GM21528 (cell line): ENCODE measurements at regions not wholly inside any gene's neighbourhood (a gene's known extent, or its start where the extent isn't known, plus 50 kb on each side); places are given as distances from the start of the nearest gene placed in this dataset.
"Not testable (repeated sequence)": the region's sequence is repeated elsewhere in the genome, so short reads cannot be mapped to it uniquely, and the experiment has no call there.

Experiments
- ATAC-seq: cut with Tn5 transposase; IDR thresholded peaks from one replicate; pipeline ENCODE4 v1.9.1; 2021; ENCODE audit warnings: mild to moderate bottlenecking, moderate library complexity; ENCODE audit not compliant: unreplicated experiment, low FRiP score

DNA sequence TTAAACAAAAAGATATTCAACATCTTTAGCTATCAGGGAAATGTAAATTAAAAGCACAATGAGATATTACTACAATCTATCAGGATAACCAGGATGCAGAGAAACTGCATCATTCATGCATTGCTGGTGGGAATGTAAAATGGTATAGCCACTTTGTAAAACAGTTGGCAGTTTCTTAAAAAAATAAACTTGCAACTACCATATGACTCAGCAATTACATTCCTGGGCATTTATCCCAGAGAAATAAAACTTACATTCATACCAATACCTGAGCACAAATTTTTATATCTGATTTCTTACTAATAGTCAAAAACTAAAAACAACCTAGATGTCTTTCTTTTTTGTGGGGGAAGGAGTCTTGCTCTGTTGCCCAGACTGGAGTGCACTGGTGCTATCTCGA, 190.3 kb upstream of the TAB2 start:
- ATAC-seq: no peak

DNA sequence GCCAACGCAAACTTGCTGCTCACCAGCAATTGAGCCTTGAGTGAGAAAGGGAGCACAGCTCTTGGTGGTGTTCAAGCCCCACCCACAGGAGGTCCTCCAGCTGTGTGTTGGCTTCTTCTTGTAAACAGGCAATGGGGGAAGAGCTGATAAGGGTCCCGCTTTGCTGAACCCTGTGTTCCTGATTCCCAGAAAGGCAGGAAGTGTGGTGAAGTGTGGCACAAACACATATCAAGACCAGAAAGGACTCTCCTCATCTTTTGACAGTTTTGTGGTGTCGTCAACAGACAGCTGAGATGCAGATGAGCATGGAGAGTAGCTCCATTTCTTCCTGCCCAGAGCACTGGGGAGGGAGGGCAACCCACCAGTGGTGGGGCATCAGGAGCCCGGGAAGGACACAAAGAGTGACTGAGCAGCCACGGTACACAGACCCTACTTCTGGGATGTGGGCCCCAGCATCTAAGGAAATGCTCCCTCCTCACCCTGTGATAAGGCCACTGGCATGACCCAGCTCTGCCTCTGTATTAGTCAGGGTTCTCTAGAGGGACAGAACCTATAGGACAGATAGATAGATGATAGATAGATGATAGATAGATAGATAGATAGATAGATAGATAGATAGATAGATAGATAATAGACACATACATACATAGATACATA, 188.9 kb upstream of the TAB2 start:
- no peak for ATAC-seq

DNA sequence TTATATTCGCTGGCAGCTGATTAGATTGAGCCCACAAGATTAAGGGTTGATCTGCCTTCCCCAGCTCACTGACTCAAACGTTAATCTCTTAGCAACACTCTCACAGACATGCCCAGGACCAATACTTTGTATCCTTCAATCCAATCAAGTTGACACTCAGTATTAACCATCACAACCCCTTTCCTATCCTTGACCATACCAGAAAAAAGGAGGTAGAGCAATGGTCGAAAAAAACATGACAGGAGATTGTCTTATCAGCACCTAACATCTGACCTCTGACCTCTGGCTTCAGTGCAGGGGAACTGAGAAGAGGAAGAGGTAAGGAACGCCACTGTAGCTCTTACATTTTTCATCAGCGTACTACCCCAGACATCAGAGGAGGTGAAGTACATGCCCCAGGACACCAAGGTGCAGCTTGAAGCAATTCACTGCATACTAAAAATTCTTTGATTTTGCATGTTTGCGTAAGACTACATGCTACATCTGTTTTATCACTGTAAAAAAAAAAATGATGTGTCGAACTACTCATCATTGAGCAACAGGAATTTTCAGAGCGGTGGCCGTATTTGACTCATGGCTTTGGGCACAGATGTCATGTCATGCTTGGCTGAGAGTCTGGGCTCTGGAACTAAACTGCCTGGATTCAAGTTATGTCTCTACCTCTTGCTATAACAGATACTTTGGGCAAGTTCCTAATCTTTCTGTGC, 188.0 kb upstream of the TAB2 start:
- no peak for ATAC-seq

DNA sequence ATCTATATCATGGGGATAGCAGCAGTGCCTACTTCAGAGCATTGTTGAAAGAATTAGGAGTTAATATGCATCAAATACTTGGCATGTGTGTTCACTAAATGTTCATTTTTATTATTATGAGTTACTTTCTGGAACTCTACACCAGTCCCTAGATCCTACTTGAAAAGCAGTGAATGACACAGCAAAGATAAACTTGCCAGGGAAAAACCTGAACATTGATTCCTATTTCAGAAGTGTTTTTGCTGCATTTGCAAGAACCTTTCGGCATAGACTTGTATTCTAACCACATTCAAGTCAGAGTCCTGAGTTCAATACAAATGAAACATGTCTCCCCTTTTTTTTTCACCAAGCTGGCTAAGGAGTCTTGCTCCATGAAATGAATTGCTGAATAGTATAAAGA, 187.4 kb upstream of the TAB2 start:
- ATAC-seq: no peak

DNA sequence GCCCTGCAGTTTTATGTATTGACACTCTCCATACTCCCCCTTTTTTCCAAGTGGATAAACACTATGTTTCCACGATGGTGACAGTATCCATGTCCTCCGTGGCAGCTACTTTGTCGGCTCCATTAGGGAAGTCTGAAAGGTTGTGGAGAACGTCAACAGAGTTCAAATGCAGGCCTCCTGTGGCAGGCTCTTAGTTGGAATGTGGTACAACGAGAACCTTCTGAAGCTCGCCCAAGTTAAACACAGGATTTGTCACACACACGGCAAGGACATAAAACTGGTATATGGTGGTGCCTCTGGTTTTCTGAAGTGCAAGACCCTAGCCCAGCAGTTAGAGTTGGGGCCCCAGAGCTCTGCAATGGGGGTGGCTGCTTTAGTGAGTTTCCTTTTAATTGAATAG, 187.0 kb upstream of the TAB2 start:
- ATAC-seq: no peak

DNA sequence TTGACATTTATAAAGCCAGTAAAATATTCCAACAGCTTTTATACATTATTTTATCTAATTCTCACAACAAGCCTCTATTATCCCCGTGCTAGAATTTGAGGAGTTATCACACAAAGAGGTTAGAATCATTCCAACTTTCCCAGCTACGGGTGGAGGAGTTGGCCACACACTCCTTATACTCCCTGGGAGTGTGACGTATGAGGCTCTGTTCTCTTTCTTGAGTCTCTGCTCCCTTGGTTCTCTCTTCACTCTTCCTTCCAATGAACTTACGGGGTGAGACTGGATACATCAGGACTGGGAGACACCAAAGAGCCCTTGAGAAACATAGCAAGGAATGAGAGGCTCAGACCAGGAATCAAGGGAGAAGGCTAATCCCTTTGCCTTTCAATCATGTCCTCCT, 185.6 kb upstream of the TAB2 start:
- no peak for ATAC-seq

DNA sequence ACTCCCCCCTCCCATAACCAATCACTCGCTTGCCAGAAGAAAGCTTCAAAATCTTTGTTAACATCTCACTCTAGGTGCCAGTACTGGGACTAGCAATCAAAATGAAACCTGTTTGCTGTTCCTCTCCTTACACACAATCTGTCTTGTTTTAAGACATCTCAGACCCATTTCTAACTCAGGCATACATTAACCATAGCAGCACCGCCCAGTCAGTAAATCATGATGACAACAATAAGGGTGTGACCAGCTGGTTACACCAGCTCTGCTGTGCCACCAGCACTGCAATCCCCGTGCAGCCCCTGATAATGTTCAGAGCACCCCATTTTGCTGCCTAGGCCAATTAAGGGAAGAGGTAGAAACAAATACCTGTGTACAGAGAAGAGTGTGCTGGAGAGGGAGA, 185.2 kb upstream of the TAB2 start:
- no peak for ATAC-seq

DNA sequence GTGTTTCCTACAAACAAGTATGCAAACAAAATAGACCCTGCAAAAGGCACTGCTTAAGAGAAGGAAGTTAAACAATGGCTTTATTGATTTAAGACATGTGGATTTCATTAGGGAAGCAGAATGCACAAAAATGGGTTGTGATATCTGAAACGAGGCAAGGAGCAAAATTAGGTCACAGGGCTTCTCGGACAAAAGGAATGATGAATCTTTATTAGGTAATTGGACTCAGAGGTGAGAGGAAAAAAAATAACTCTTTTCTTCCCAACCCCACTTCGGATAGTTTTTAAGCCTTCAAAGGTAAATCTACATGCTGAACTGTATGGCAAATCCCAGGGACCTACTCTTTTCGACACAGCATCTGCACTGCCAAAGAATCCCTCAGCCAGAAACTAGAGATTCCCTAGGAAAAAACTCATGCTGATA, 183.0 kb upstream of the TAB2 start:
- ATAC-seq: no peak

DNA sequence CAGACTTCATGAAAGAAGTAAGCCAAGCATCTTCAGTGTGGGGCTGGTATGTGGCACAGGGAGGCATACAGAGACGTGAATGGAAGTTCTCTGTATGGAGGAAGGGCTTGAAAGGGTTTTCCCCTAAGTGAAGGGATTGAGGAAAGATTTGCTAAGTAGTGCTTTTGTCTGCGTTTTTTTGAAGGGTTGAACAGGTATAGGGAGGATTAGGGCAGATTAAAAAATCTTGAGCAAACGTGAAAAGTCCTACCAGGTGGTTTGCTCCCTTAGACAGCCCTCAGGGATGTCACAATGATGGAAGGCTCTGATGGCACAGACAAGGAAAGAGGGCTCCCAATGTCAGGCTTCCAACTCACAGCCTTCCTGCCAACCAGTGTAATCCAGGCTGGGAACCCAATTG, 181.7 kb upstream of the TAB2 start:
- no peak for ATAC-seq

DNA sequence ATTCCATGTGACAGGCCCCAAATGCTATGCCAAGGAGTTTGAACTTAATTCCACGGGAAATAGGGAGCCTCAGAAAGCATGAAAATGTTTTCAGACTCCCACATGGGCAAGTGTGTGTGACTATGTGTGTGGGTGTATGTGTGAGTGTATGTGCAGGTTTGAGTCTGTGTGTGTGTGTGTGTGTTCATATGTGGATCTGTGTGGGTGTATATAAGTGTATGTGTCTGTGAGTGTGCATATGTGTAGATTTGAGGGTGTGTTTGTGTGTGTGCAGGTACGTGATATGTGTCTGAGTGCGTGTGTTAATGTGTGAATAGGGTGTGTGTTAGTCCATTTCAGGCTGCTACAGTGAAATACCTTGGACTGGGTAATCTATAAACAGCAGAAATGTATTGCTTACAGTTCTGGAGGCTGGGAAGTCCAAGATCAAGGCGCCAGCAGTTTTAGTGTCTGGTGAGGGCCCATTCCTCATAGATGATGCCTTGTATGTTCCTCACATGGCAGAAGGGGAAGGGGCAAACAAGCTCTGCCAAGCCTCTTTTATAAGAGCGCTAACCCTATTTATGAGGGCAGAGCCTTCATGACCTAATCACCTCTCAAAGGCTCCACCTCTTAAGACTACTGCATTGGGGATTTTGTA, 181.1 kb upstream of the TAB2 start:
- no peak for ATAC-seq

DNA sequence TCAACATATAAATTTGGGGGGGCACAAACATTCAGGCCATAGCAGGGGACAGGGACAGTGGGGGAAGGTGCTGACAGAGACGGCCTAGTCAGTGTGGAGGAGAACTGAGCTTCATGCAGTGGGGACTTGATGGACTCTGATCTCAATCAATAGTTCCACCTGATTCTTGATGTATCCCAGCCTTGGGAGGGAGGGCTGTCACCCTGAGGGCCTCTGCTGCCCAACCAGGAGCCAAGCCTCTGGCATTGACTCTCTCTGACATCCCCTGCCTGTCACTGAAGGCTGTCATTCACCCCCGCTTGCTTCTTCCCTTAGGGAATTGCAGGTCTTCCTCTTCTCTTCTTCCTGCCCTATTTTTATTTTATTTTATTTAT, 180.6 kb upstream of the TAB2 start:
- ATAC-seq: no peak

DNA sequence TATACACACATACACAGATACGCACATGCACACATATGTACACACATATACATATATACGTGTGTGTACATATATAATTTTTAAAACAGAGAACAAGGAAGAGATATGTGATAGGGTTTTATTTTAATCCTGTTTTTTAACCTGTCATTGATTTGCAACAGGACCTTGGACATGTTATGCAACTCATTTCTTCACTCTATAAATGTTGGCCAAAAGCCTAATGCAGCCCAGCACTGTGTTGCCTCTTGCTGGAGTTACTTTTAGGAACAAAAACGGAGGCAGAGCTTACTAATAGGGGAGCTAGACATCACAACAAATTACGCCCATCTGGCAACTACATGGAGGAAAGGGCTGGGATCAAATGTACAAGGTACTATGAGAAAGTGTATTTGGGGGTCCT, 179.9 kb upstream of the TAB2 start:
- ATAC-seq: no peak

DNA sequence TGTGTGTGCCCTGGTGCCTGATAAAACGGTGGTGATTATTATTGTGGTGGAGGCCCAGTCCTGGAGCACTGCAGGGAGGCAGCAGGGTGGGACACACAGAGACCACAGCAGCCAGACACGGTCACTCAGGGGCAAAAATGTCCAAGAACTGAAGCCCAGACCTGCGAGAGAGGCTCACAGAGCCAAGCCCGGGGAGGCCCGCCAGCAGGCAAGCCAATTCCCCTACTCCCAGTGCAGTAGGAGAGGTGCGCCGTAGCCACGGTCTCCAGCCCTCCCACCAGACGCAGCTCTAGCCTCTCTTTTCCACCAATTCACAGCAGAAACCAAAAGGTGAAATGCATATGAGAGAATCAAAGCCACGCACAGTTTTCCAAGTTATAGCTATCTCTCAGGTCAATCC, 179.4 kb upstream of the TAB2 start:
- no peak for ATAC-seq

DNA sequence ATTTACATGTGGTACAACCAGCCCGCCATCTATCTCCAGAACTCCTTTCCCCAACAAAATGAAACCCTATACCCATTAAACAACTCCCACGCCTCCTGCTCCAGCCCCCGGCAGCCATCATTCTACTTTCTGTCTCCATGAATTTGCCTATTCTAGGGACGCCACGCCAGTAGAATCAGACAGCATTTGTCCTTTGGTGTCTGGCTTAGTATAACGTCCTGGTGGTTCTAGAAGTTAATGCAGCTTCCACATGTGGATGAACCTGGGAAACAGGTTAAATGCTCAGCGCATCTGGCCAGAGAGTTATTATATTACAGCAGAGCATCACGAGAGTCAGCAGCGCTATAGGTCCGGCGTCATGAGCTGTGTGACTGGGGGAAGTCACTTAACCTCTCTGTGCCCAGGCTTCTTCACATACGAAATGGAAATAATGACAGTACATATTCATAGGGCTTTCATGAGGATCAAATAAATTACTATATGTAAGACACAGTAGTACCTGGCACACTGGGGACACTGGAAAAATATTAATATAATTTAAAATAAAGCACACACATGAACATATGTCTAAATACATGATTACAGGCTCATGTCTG, 178.7 kb upstream of the TAB2 start:
- ATAC-seq: no peak

DNA sequence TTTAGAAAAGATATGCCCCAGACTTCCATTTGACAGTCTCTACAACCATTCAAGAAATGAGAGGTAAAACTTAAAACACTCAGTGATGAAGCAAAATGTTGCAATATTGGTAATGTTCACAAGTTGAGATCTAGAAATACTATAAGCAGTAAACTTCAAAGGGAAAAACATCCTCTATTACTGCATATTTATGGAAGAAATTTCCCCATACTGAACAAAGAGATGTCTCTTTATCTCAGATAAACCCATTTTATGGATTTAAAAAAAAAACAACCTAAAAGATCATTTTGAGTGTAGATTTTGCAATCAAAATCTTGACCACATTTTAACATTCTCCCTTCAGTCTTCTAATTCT, 177.8 kb upstream of the TAB2 start:
- no peak for ATAC-seq

DNA sequence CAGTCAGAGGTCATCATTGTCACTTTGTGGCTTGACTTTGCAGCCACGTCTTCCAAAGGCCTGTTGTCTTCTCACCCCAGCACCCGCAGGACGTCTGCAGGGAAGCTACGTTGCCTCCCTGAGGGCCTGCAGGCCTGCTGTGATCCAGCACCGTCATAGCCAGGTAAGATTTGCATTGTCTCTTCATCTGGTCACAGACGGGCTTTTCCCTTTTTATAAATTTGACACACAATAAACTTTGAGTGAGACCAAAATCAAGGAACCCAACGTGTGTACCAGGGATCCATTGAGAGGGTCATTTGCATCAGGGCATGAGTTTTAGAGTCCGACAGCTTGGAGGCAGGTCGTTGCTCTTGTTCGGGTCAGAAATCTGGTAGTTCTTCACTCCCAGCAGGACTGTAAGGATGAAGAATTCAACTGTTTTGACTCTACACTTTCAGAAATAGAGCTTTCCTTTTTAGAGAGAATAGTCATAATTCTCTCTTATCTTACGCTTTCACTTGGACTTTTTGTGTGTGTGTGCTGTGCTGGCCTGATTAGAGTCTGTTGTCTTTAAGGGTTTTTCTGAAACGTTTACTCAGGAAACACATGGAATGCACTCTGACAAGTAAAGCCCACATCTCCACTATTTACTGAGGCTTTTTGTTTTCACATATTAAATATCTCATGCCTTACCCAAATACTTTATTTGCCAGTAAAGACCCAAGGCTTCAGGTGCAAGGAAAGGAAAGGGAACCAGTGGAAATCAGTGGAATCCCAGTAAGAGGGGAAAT, 177.2 kb upstream of the TAB2 start:
- peak; percentile 74 for ATAC-seq

DNA sequence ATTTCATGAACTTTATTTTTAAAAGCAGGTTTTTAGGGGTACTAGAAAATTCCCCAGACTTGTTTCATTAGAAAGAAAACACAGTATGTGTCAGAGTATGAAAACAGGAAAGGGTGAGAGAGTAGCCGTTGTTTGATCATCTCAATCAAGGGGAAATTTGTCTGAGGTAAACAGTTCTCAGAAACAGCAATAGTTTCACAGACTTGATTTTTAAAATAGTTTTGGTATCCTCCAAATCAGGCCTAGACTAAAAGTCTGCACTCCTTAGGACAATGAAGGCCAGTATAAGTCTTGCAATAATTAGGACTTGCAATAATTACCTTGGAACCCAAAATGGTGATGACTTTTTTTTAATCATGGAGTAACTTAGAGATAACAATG, 176.6 kb upstream of the TAB2 start:
- ATAC-seq: peak; percentile 44

DNA sequence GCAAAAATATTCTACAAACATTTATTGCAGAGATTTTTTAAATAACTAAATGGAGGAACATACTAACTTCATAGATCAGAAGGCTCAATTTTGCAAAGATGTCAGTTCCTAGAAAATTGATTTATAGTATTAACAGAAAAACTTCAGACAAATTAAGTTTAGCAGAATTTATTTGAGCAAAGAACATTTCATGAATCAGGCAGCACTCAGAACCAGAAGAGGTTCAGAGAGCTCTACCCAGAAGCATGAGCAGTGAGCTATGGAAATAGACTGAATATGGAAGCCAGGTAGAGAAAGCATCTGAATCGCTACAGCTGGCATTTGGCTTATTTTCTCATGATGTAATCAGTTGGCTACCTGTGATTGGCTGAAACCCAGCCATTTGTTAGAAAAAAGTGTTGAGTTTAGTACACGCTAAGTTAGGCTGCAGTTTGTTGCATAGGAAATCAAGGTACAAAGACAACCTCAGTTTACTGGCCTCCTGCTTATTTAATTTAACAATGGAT, 174.5 kb upstream of the TAB2 start:
- ATAC-seq: no peak

DNA sequence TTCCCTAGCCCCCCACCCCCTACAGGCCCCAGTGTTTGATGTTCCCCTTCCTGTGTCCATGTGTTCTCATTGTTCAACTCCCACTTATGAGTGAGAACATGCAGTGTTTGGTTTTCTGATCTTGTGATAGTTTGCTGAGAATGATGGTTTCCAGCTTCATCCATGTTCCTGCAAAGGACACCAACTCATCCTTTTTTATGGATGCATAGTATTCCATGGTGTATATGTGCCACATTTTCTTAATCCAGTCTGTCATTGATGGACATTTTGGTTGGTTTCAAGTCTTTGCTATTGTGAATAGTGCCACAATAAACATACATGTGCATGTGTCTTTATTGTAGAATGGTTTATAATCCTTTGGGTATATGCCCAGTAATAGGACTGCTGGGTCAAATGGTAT, 171.7 kb upstream of the TAB2 start:
- not testable (repeated sequence) for ATAC-seq

DNA sequence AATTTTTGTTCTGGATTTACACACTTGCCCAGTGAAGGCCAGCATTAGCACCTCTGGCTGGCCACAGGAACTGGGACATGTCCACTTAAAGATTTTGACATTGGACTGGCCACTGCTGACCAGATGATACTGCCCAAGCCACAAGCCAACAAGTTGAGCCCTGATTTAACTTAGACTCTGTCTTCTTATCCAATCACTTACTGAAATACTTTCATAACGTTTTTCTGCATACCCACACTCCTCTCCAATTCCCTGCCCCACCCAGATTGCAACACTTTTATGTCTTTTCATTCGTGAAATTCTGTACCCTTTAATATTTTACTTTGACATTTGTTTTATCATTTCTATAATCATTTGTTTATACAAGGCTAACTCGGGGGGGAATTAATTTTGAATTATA, 170.3 kb upstream of the TAB2 start:
- no peak for ATAC-seq
